Neural progenitor cell (in vitro differentiated cells): ENCODE measurements at regions not wholly inside any gene's neighbourhood (a gene's known extent, or its start where the extent isn't known, plus 50 kb on each side); places are given as distances from the start of the nearest gene placed in this dataset.

ENCODE experiments used
- EZH2 ChIP-seq: fragments of 200-600 bp; sonication (generic); IDR thresholded peaks from 2 replicates; pipeline ENCODE4 v1.6.1; 2017; ENCODE audit warnings: antibody characterized with exemption, mild to moderate bottlenecking, moderate library complexity
- EZH2phosphoT487 ChIP-seq: fragments of 200-600 bp; sonication (generic); IDR thresholded peaks from 2 replicates; pipeline ENCODE4 v1.6.1; 2017; ENCODE audit warnings: antibody characterized with exemption
- TF ChIP-seq, protein P1 (sequence below): fragments of 200-600 bp; sonication (generic); IDR thresholded peaks from 2 replicates; pipeline ENCODE4 v1.5.1; 2017; ENCODE audit warnings: antibody characterized with exemption, mild to moderate bottlenecking

- TF ChIP-seq, protein P1, sequence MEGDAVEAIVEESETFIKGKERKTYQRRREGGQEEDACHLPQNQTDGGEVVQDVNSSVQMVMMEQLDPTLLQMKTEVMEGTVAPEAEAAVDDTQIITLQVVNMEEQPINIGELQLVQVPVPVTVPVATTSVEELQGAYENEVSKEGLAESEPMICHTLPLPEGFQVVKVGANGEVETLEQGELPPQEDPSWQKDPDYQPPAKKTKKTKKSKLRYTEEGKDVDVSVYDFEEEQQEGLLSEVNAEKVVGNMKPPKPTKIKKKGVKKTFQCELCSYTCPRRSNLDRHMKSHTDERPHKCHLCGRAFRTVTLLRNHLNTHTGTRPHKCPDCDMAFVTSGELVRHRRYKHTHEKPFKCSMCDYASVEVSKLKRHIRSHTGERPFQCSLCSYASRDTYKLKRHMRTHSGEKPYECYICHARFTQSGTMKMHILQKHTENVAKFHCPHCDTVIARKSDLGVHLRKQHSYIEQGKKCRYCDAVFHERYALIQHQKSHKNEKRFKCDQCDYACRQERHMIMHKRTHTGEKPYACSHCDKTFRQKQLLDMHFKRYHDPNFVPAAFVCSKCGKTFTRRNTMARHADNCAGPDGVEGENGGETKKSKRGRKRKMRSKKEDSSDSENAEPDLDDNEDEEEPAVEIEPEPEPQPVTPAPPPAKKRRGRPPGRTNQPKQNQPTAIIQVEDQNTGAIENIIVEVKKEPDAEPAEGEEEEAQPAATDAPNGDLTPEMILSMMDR, result no peak
- TF ChIP-seq EZH2phosphoT487 (no peak), EZH2 (no peak)
These were observed 1408.8 kb downstream of the BRD1 start for GRCh38 chr22:48418831-48419230.
